ENCODE measurements at regions not wholly inside any gene's neighbourhood (a gene's known extent, or its start where the extent isn't known, plus 50 kb on each side); places are given as distances from the start of the nearest gene placed in this dataset.

- H3K36me3 ChIP-seq (ENCODE audit: control insufficient read depth in 3 of 3, insufficient read depth in 3 of 3, low read length in 3 of 3), result no peaks in the 10 kb centered on the region
- H3K9me3 ChIP-seq (ENCODE audit: control insufficient read depth in 3 of 3, low read length in 3 of 3), result no peaks in the 10 kb centered on the region
- H3K4me3 ChIP-seq (ENCODE audit: low read length in 3 of 3), result no peak overlapping the region
- peaks cover 3% of the 10 kb centered on the region in 3 donors for H3K27me3 ChIP-seq (ENCODE audit: control insufficient read depth in 3 of 3, insufficient read depth in 3 of 3, low read length in 3 of 3)
- H3K27ac ChIP-seq (ENCODE audit: low read depth, low read length), result no peak overlapping the region
- no peaks in the 10 kb centered on the region for H3K4me1 ChIP-seq (ENCODE audit: control insufficient read depth in 3 of 3, insufficient read depth in 3 of 3, low read length in 3 of 3)
- H3K9ac ChIP-seq (ENCODE audit: low read depth in 1 of 3, low read length in 3 of 3), result no peak overlapping the region
Observed at GRCh38 chr19:28876609-28877123, 336.3 kb downstream of the UQCRFS1 start.

GRCh38 chr19:28874742-28875141 lies 338.2 kb downstream of the UQCRFS1 start:
- H3K4me3 ChIP-seq (ENCODE audit: low read length in 3 of 3), result no peak overlapping the region

GRCh38 chr19:28873301-28873700 lies 339.6 kb downstream of the UQCRFS1 start:
- Histone ChIP-seq H3K4me3 (ENCODE audit: low read length in 3 of 3) (no peak overlapping the region), H3K36me3 (ENCODE audit: control insufficient read depth in 3 of 3, insufficient read depth in 3 of 3, low read length in 3 of 3) (no peaks in the 10 kb centered on the region), H3K4me1 (ENCODE audit: control insufficient read depth in 3 of 3, insufficient read depth in 3 of 3, low read length in 3 of 3) (no peaks in the 10 kb centered on the region)

More at GRCh38 chr19:28874742-28875141, 338.2 kb downstream of the UQCRFS1 start:
- H3K4me1 ChIP-seq (ENCODE audit: control insufficient read depth in 3 of 3, insufficient read depth in 3 of 3, low read length in 3 of 3), result no peaks in the 10 kb centered on the region
- H3K27ac ChIP-seq (ENCODE audit: low read depth, low read length), result no peak overlapping the region
- no peak overlapping the region for H3K9ac ChIP-seq (ENCODE audit: low read depth in 1 of 3, low read length in 3 of 3)
- H3K36me3 ChIP-seq (ENCODE audit: control insufficient read depth in 3 of 3, insufficient read depth in 3 of 3, low read length in 3 of 3), result no peaks in the 10 kb centered on the region
- H3K27me3 ChIP-seq (ENCODE audit: control insufficient read depth in 3 of 3, insufficient read depth in 3 of 3, low read length in 3 of 3), result peaks cover 3 to 15% (median 6%) of the 10 kb centered on the region in 3 donors
- H3K9me3 ChIP-seq (ENCODE audit: control insufficient read depth in 3 of 3, low read length in 3 of 3), result peaks cover 0 to 4% (median 0%) of the 10 kb centered on the region in 3 donors

GRCh38 chr19:28871099-28871725 lies 341.7 kb downstream of the UQCRFS1 start:
- Histone ChIP-seq H3K9me3 (ENCODE audit: control insufficient read depth in 3 of 3, low read length in 3 of 3) (peaks cover 0 to 4% (median 0%) of the 10 kb centered on the region in 3 donors), H3K27me3 (ENCODE audit: control insufficient read depth in 3 of 3, insufficient read depth in 3 of 3, low read length in 3 of 3) (peaks cover 5 to 28% (median 9%) of the 10 kb centered on the region in 3 donors), H3K36me3 (ENCODE audit: control insufficient read depth in 3 of 3, insufficient read depth in 3 of 3, low read length in 3 of 3) (no peaks in the 10 kb centered on the region), H3K4me3 (ENCODE audit: low read length in 3 of 3) (no peak overlapping the region), H3K27ac (ENCODE audit: low read depth, low read length) (no peak overlapping the region), H3K4me1 (ENCODE audit: control insufficient read depth in 3 of 3, insufficient read depth in 3 of 3, low read length in 3 of 3) (no peaks in the 10 kb centered on the region), H3K9ac (ENCODE audit: low read depth in 1 of 3, low read length in 3 of 3) (no peak overlapping the region)

More at GRCh38 chr19:28873301-28873700, 339.6 kb downstream of the UQCRFS1 start:
- no peak overlapping the region for H3K27ac ChIP-seq (ENCODE audit: low read depth, low read length)
- H3K9me3 ChIP-seq (ENCODE audit: control insufficient read depth in 3 of 3, low read length in 3 of 3), result peaks cover 0 to 4% (median 0%) of the 10 kb centered on the region in 3 donors
- H3K9ac ChIP-seq (ENCODE audit: low read depth in 1 of 3, low read length in 3 of 3), result no peak overlapping the region
- peaks cover 8 to 21% (median 9%) of the 10 kb centered on the region in 3 donors for H3K27me3 ChIP-seq (ENCODE audit: control insufficient read depth in 3 of 3, insufficient read depth in 3 of 3, low read length in 3 of 3)

- H3K9me3 ChIP-seq (ENCODE audit: control insufficient read depth in 3 of 3, low read length in 3 of 3), result peaks cover 0 to 4% (median 0%) of the 10 kb centered on the region in 3 donors
- H3K27me3 ChIP-seq (ENCODE audit: control insufficient read depth in 3 of 3, insufficient read depth in 3 of 3, low read length in 3 of 3), result peaks cover 5 to 28% (median 9%) of the 10 kb centered on the region in 3 donors
- no peaks in the 10 kb centered on the region for H3K36me3 ChIP-seq (ENCODE audit: control insufficient read depth in 3 of 3, insufficient read depth in 3 of 3, low read length in 3 of 3)
- no peak overlapping the region for H3K27ac ChIP-seq (ENCODE audit: low read depth, low read length)
- no peak overlapping the region for H3K4me3 ChIP-seq (ENCODE audit: low read length in 3 of 3)
- no peak overlapping the region for H3K9ac ChIP-seq (ENCODE audit: low read depth in 1 of 3, low read length in 3 of 3)
- no peaks in the 10 kb centered on the region for H3K4me1 ChIP-seq (ENCODE audit: control insufficient read depth in 3 of 3, insufficient read depth in 3 of 3, low read length in 3 of 3)
Observed at GRCh38 chr19:28869459-28869858, 343.5 kb downstream of the UQCRFS1 start.

- Histone ChIP-seq H3K4me3 (ENCODE audit: low read length in 3 of 3) (no peak overlapping the region), H3K9me3 (ENCODE audit: control insufficient read depth in 3 of 3, low read length in 3 of 3) (peaks cover 0 to 4% (median 0%) of the 10 kb centered on the region in 3 donors), H3K27ac (ENCODE audit: low read depth, low read length) (no peak overlapping the region)
Observed at GRCh38 chr19:28868836-28869235, 344.1 kb downstream of the UQCRFS1 start.

GRCh38 chr19:28867978-28868377 lies 345.0 kb downstream of the UQCRFS1 start:
- H3K9ac ChIP-seq (ENCODE audit: low read depth in 1 of 3, low read length in 3 of 3), result no peak overlapping the region
- peaks cover 5 to 25% (median 9%) of the 10 kb centered on the region in 3 donors for H3K27me3 ChIP-seq (ENCODE audit: control insufficient read depth in 3 of 3, insufficient read depth in 3 of 3, low read length in 3 of 3)
- H3K36me3 ChIP-seq (ENCODE audit: control insufficient read depth in 3 of 3, insufficient read depth in 3 of 3, low read length in 3 of 3), result no peaks in the 10 kb centered on the region
- H3K4me1 ChIP-seq (ENCODE audit: control insufficient read depth in 3 of 3, insufficient read depth in 3 of 3, low read length in 3 of 3), result no peaks in the 10 kb centered on the region
- no peak overlapping the region for H3K27ac ChIP-seq (ENCODE audit: low read depth, low read length)
- H3K9me3 ChIP-seq (ENCODE audit: control insufficient read depth in 3 of 3, low read length in 3 of 3), result peaks cover 0 to 4% (median 0%) of the 10 kb centered on the region in 3 donors
- H3K4me3 ChIP-seq (ENCODE audit: low read length in 3 of 3), result no peak overlapping the region

More at GRCh38 chr19:28868836-28869235, 344.1 kb downstream of the UQCRFS1 start:
- H3K36me3 ChIP-seq (ENCODE audit: control insufficient read depth in 3 of 3, insufficient read depth in 3 of 3, low read length in 3 of 3), result no peaks in the 10 kb centered on the region
- H3K9ac ChIP-seq (ENCODE audit: low read depth in 1 of 3, low read length in 3 of 3), result no peak overlapping the region
- peaks cover 5 to 27% (median 9%) of the 10 kb centered on the region in 3 donors for H3K27me3 ChIP-seq (ENCODE audit: control insufficient read depth in 3 of 3, insufficient read depth in 3 of 3, low read length in 3 of 3)
- H3K4me1 ChIP-seq (ENCODE audit: control insufficient read depth in 3 of 3, insufficient read depth in 3 of 3, low read length in 3 of 3), result no peaks in the 10 kb centered on the region

- Histone ChIP-seq H3K9me3 (ENCODE audit: control insufficient read depth in 3 of 3, low read length in 3 of 3) (no peaks in the 10 kb centered on the region), H3K27me3 (ENCODE audit: control insufficient read depth in 3 of 3, insufficient read depth in 3 of 3, low read length in 3 of 3) (peaks cover 5 to 11% (median 6%) of the 10 kb centered on the region in 3 donors), H3K9ac (ENCODE audit: low read depth in 1 of 3, low read length in 3 of 3) (no peak overlapping the region), H3K4me3 (ENCODE audit: low read length in 3 of 3) (no peak overlapping the region), H3K36me3 (ENCODE audit: control insufficient read depth in 3 of 3, insufficient read depth in 3 of 3, low read length in 3 of 3) (no peaks in the 10 kb centered on the region), H3K4me1 (ENCODE audit: control insufficient read depth in 3 of 3, insufficient read depth in 3 of 3, low read length in 3 of 3) (no peaks in the 10 kb centered on the region), H3K27ac (ENCODE audit: low read depth, low read length) (no peak overlapping the region)
Observed at GRCh38 chr19:28864577-28865042, 348.3 kb downstream of the UQCRFS1 start.

- Histone ChIP-seq H3K4me1 (ENCODE audit: control insufficient read depth in 3 of 3, insufficient read depth in 3 of 3, low read length in 3 of 3) (no peaks in the 10 kb centered on the region), H3K9me3 (ENCODE audit: control insufficient read depth in 3 of 3, low read length in 3 of 3) (no peaks in the 10 kb centered on the region), H3K27ac (ENCODE audit: low read depth, low read length) (no peak overlapping the region), H3K36me3 (ENCODE audit: control insufficient read depth in 3 of 3, insufficient read depth in 3 of 3, low read length in 3 of 3) (no peaks in the 10 kb centered on the region), H3K9ac (ENCODE audit: low read depth in 1 of 3, low read length in 3 of 3) (no peak overlapping the region), H3K27me3 (ENCODE audit: control insufficient read depth in 3 of 3, insufficient read depth in 3 of 3, low read length in 3 of 3) (peaks cover 3 to 7% (median 4%) of the 10 kb centered on the region in 3 donors), H3K4me3 (ENCODE audit: low read length in 3 of 3) (no peak overlapping the region)
Observed at GRCh38 chr19:28864024-28864503, 348.9 kb downstream of the UQCRFS1 start.

- H3K9ac ChIP-seq (ENCODE audit: low read depth in 1 of 3, low read length in 3 of 3), result no peak overlapping the region
- peaks cover 0 to 3% (median 0%) of the 10 kb centered on the region in 3 donors for H3K27me3 ChIP-seq (ENCODE audit: control insufficient read depth in 3 of 3, insufficient read depth in 3 of 3, low read length in 3 of 3)
- no peak overlapping the region for H3K27ac ChIP-seq (ENCODE audit: low read depth, low read length)
- no peaks in the 10 kb centered on the region for H3K9me3 ChIP-seq (ENCODE audit: control insufficient read depth in 3 of 3, low read length in 3 of 3)
- H3K4me3 ChIP-seq (ENCODE audit: low read length in 3 of 3), result no peak overlapping the region
- no peaks in the 10 kb centered on the region for H3K4me1 ChIP-seq (ENCODE audit: control insufficient read depth in 3 of 3, insufficient read depth in 3 of 3, low read length in 3 of 3)
- no peaks in the 10 kb centered on the region for H3K36me3 ChIP-seq (ENCODE audit: control insufficient read depth in 3 of 3, insufficient read depth in 3 of 3, low read length in 3 of 3)
Observed at GRCh38 chr19:28862238-28862637, 350.7 kb downstream of the UQCRFS1 start.
